Renal cortex interstitium (tissue), 11 donors: ENCODE measurements at regions not wholly inside any gene's neighbourhood (a gene's known extent, or its start where the extent isn't known, plus 50 kb on each side); places are given as distances from the start of the nearest gene placed in this dataset.

Source experiments
- DNase-seq, 11 donors: peaks; one replicate each; pipeline ENCODE4 v3.0.0-alpha.2; 2013; ENCODE audit warnings: low read depth in 9 of 11, low spot score in 4 of 11; ENCODE audit errors: extremely low read depth in 1 of 11

DNA sequence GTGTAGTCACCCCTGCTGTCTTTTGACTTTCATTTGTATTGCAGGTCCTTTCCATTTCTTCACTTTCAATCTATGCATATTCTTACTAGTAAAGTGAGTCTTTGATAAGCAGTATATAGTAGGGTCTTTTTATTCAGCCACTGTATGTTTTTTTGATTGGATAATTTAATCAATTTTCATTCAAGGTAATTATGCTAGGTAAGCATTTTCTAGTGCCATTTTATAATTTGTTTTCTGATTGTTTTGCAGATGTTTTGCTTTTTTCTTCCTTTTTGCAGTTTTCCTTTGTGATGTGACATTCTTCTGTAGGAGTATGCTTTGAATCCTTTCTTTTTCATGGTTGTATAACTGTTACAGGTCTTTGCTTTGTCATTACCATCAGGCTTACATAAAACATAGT is 504.3 kb upstream of the GBE1 start:
- DNase-seq: no peak

DNA sequence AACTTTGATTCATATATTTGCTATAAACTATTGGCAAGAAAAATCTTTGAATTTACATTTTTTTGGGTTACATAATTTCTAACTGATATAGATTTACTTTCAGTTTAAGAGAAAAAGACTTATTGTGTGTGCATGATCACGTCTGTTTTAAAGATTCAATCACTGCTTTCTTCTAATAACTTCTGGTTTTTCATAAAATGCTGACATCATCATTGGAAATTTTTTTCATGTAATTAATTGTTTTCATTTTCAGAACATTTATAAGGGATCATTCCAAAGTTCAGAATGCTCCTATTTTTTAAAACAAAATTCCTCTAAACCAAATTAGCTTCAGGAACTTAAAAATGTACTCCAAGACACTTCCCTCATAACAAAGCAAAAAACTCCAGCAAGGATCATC is 500.7 kb upstream of the GBE1 start:
- DNase-seq: no peak

DNA sequence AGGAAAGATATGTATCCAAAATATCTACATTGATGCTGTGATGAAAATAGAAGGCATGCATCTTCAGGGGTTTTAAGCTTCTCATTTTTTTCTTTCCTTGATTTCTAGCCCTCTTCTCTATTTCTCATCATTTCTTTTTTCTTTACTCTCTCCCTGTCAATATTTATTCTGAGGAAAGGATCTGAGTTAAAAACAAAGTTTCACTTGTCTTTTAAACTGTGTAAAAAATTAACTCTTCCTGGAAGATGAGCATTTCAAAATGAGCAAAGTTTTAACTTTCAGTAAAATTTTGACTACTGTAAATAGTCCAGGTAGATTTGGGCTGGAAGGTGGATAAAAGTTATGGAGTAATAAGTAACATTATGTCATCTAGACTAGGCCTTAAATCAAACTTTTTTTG is 500.2 kb upstream of the GBE1 start:
- DNase-seq: no peak

DNA sequence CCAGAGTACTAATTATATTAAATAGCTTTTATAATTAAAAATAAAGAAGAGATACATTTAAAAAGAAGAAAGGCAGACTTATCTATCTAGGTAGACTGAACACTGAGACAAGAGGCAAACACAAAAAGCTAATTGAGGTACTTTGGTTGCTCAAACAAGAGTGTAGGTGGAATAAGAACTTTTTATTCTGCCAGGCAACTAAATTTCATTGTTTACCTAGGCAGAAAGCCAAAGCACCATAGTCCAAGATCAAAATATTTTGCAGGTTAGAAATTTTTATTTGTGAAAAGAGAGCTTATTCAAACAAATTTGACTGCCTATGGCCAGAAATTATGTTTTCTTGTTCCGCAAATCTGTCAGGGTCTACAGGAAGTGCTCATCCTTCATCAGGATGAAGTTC is 499.6 kb upstream of the GBE1 start:
- no peak for DNase-seq

- DNase-seq: no peak
These were observed 498.5 kb upstream of the GBE1 start for GRCh38 chr3:82259994-82260393.

DNA sequence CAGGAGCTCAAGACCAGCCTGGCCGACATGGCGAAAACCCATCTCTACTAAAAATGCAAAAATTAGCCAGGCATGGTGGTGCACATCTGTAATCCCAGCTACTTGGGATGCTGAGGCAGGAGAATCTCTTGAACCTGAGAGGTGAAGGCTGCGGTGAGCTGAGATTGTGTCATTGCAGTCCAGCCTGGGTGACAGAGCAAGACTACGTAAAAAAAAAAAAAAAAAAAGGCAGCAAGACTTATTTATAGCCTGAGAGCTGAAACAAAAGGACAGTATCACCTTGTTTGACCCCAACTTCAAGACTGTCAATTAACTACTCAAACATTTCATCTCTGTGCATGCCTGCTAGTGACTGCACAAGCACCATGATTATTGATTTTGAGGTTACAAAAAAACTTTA is 478.9 kb upstream of the GBE1 start:
- DNase-seq: no peak

- no peak for DNase-seq
These were observed 474.8 kb upstream of the GBE1 start for GRCh38 chr3:82236257-82236656.

DNA sequence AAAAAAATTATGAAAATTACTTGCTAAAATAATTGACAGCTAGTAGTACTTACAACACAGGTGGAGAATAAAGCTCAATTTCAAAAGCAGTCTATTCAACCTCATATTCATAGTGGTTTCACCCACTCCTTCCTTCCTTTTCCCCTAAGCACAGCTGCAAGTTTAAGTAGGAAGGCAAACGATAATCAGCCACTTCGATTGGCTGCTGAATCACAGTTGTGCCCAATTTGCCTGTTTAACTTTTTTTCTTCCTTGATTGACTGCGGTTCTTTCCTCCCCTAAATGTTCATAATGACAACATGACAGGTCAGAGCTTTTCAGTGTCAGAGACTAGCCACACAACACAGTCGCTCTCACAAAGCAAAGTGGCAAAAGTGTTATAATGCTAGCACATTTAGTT is 468.0 kb upstream of the GBE1 start:
- no peak for DNase-seq

- DNase-seq: no peak
These were observed 463.2 kb upstream of the GBE1 start for GRCh38 chr3:82224661-82225060.

DNA sequence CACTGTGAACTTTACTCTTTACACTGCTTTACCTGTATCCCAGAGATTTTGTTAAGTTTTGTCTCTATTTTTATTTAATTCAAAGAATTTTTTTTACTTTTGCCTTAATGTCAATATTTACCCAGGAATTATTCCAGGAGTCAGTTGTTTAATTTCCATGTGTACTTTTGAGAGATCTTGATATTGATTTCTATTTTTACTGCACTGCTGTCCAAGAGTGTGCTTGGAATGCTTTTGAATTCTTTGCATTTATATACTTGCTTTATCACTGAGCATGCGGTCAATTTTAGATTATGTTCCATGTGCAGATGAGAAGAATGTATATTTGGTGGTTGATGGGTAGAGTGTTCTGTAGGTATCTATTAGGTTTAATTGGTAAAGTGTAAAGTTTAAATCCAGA is 461.0 kb upstream of the GBE1 start:
- DNase-seq: no peak

DNA sequence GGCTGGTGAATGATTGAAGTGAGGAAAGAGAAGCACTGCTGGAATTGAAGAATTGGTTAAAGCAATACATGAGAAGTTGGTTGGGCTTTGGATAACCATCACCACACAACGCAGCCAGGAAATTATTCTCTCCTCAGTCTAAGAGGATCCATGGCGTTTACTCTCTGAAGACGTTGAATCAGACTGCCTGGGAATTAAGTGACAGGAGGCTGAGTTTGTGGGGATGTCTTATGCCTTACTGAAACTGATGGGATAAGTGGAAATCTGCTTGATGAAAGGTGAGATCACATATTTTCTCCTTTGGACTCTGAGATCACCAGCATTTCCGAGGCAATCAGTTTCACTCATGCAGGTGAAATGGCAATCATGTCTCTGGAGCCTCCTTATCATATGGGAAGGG is 456.1 kb upstream of the GBE1 start:
- DNase-seq: no peak

GRCh38 chr3:82208002-82208710 is 446.7 kb upstream of the GBE1 start:
- no peak for DNase-seq

DNA sequence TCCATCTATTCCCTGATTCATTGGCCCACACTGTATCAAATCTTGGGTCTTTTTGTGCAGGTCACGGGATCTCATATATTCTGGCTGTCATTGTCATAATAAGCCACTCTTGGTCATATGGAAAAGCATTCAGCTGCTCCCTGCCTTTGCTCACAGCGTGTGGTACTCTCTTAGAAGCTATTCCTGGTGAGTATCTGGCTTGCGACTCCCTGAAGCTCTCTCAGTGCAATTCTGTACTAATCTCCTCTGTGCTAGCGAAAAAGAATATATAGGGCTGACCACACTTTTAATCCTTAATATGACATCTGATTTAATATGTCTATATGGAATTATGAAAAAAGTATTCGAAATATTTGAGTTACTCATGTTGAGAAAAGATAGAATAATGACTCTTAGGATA is 440.8 kb upstream of the GBE1 start:
- no peak for DNase-seq

DNA sequence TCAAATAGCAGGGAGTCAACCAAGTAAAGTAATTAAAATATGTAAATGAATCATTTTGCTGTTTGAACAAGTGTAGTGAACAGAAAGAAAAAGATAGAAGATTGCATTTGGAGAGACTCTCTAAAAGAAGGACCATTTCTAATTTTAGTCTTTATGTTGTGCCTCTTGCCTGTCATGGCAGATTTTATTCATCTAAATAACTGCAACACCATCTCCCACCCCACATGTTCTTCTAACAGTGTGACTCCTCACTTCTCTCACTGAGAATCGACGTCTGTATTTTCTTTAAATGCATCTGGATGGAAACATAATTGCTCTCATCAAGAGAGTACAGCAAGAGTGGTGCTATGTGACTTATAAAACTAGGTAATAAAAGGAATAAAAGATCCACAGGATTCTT is 439.9 kb upstream of the GBE1 start:
- DNase-seq: no peak

- DNase-seq: no peak
These were observed 436.6 kb upstream of the GBE1 start for GRCh38 chr3:82198009-82198408.

GRCh38 chr3:82196645-82197044 is 435.2 kb upstream of the GBE1 start:
- DNase-seq: no peak

- DNase-seq: no peak
These were observed 433.4 kb upstream of the GBE1 start for GRCh38 chr3:82194870-82195269.

DNA sequence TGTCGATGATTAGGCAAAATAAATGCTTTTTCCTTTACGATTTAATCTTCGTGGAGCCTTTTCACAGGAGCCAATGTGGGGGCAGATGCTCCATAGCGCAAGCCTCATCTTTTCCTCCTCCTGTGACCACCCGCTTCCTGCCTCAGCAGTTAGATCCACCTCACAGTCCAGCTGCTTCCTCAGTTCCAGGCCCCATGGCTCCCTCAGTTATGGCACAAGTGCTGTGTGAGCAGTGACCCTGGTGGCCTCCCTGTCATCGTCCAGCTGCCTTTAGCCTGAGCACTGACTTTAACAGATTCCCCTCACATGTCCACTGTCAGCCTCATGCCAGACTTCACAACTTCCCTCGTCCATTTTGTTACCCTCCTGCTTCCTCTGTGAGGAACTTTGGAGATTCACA is 424.6 kb upstream of the GBE1 start:
- no peak for DNase-seq

DNA sequence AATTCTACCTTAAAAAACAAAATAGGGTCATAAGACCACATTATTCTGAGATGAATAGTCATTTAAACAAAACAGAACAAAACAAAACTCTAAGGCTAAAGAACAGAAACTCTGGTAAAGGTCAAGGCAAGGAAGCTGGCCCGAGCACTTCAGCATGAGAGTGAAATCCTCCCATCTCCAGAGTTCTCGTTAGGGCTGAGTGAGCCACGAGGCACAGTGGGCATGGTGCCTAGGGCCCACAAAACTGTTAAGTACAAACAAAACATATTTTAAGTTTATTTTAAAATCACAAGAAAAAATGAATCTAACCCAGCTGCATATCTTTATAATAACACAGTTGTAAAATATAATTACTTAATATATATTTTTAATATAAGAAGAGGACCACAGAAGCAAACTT is 417.8 kb upstream of the GBE1 start:
- no peak for DNase-seq

- no peak for DNase-seq
These were observed 416.8 kb upstream of the GBE1 start for GRCh38 chr3:82178291-82178690.

- DNase-seq: no peak
These were observed 416.3 kb upstream of the GBE1 start for GRCh38 chr3:82177774-82178173.

DNA sequence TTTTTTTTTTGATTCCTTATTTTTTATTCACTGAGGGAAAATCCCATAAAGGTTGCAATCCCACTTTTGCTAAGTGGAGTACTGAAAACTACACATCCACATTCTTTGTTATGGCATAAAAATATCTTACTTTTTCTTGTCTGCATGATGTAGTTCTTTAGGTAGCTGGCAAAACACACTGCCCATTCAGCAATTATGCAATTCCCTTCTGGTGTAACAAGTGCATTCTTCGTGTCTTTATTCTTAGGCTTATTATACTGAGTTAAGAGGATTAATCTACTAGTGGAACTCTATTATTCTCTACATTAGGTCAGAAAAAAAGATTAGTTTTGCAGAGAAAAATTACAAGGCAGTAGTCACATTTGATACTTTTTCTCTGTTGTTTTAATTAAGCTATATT is 403.8 kb upstream of the GBE1 start:
- DNase-seq: no peak
